Tibial nerve (tissue), 4 donors: ENCODE measurements at regions not wholly inside any gene's neighbourhood (a gene's known extent, or its start where the extent isn't known, plus 50 kb on each side); places are given as distances from the start of the nearest gene placed in this dataset.

Source experiments
- DNase-seq, 2 donors: peaks; one replicate each; pipeline ENCODE4 v3.0.0-alpha.2; 2019; ENCODE audit warnings: low spot score in 2 of 2
- H3K27ac ChIP-seq, 4 donors: fragments of 200-600 bp; sonication (generic) in 3 of 4; one replicate each; pipeline ENCODE4 v1.5.1; 2017 to 2019; ENCODE audit warnings: mild to moderate bottlenecking in 1 of 4
- H3K27me3 ChIP-seq, 2 donors: fragments of 200-600 bp; sonication (generic) in 1 of 2; one replicate each; pipeline versions ENCODE4 v1.5.1 to v1.6.0; 2017 to 2019
- H3K36me3 ChIP-seq, 3 donors: fragments of 200-600 bp; sonication (generic); one replicate each; pipeline ENCODE4 v1.5.1; 2018 to 2019
- H3K4me1 ChIP-seq, 4 donors: fragments of 200-600 bp; sonication (generic) in 3 of 4; one replicate each; pipeline ENCODE4 v1.5.1; 2017 to 2019
- H3K4me3 ChIP-seq, 4 donors: fragments of 200-600 bp; sonication (generic) in 3 of 4; one replicate each; pipeline ENCODE4 v1.5.1; 2017 to 2019; ENCODE audit warnings: mild to moderate bottlenecking in 1 of 4, moderate library complexity in 1 of 4
- H3K9me3 ChIP-seq, 4 donors: fragments of 200-600 bp; sonication (generic) in 3 of 4; one replicate each; pipeline ENCODE4 v1.5.1; 2017 to 2019
- CTCF ChIP-seq, 5 experiments: fragments of 200-600 bp in 3 of 5; fragments of 450-650 bp in 2 of 5; sonication (generic) in 3 of 5; IDR thresholded peaks; one replicate each; pipeline ENCODE4 v1.5.1; 2016 to 2019; ENCODE audit warnings: antibody characterized with exemption in 5 of 5, mild to moderate bottlenecking in 3 of 5, moderate library complexity in 2 of 5
- EP300 ChIP-seq, 2 donors: sonication (generic); formaldehyde crosslinking; IDR thresholded peaks; one replicate each; pipeline ENCODE4 v1.6.1; 2017; ENCODE audit warnings: antibody characterized with exemption in 2 of 2, mild to moderate bottlenecking in 1 of 2
- POLR2A ChIP-seq, 2 donors: fragments of 450-650 bp; IDR thresholded peaks; one replicate each; pipeline ENCODE4 v1.6.1; 2017; ENCODE audit warnings: antibody characterized with exemption in 2 of 2, mild to moderate bottlenecking in 2 of 2, moderate library complexity in 2 of 2
- WGBS, 2 donors: methylation state at CpG; one replicate each; pipeline ENCODE4 v1.1.5; 2018; 5-methylcytosine and 5-hydroxymethylcytosine counted together

GRCh38 chr1:188043536-188044245 is 1214.9 kb downstream of the PLA2G4A start:
- no peak overlapping the region for H3K4me3 ChIP-seq
- H3K36me3 ChIP-seq, result no peaks in the 10 kb centered on the region
- DNase-seq, result no peak
- no peaks in the 10 kb centered on the region for H3K4me1 ChIP-seq
- TF ChIP-seq EP300 (IDR thresholded peaks at IDR 0.05) (no peak), CTCF (IDR thresholded peaks at IDR 0.05) (no peak)
- WGBS, 2 donors, result 50 to 55% methylated on average over 4 of the region's 4 CpGs
- H3K27ac ChIP-seq, result no peak overlapping the region
- no peaks in the 10 kb centered on the region for H3K27me3 ChIP-seq
- no peaks in the 10 kb centered on the region for H3K9me3 ChIP-seq

GRCh38 chr1:188050250-188050649 is 1221.5 kb downstream of the PLA2G4A start:
- Histone ChIP-seq H3K36me3 (no peaks in the 10 kb centered on the region), H3K4me3 (no peak overlapping the region), H3K4me1 (no peaks in the 10 kb centered on the region), H3K27me3 (no peaks in the 10 kb centered on the region), H3K9me3 (no peaks in the 10 kb centered on the region), H3K27ac (no peak overlapping the region)
- no peak for DNase-seq
- TF ChIP-seq EP300 (IDR thresholded peaks at IDR 0.05) (no peak), POLR2A (IDR thresholded peaks at IDR 0.05) (no peak), CTCF (IDR thresholded peaks at IDR 0.05) (no peak)

GRCh38 chr1:188056011-188056410 is 1227.3 kb downstream of the PLA2G4A start:
- Histone ChIP-seq H3K27me3 (no peaks in the 10 kb centered on the region), H3K36me3 (no peaks in the 10 kb centered on the region), H3K27ac (no peak overlapping the region), H3K4me3 (no peak overlapping the region), H3K9me3 (no peaks in the 10 kb centered on the region), H3K4me1 (no peaks in the 10 kb centered on the region)
- TF ChIP-seq EP300 (IDR thresholded peaks at IDR 0.05), result no peak
- no peak for TF ChIP-seq POLR2A (IDR thresholded peaks at IDR 0.05)
- no peak for TF ChIP-seq CTCF (IDR thresholded peaks at IDR 0.05)
- WGBS, 2 donors, result 51 to 56% methylated on average over 7 of the region's 7 CpGs
- DNase-seq, result no peak

GRCh38 chr1:188058801-188059200 is 1230.1 kb downstream of the PLA2G4A start:
- no peaks in the 10 kb centered on the region for H3K27me3 ChIP-seq
- DNase-seq, result no peak
- WGBS, 2 donors, result 73 to 90% methylated on average over 1 of the region's 1 CpG
- no peak overlapping the region for H3K4me3 ChIP-seq
- H3K27ac ChIP-seq, result no peak overlapping the region
- H3K9me3 ChIP-seq, result no peaks in the 10 kb centered on the region
- H3K36me3 ChIP-seq, result no peaks in the 10 kb centered on the region
- TF ChIP-seq POLR2A (IDR thresholded peaks at IDR 0.05) (no peak), EP300 (IDR thresholded peaks at IDR 0.05) (no peak), CTCF (IDR thresholded peaks at IDR 0.05) (no peak)
- H3K4me1 ChIP-seq, result no peaks in the 10 kb centered on the region

GRCh38 chr1:188061881-188062280 is 1233.1 kb downstream of the PLA2G4A start:
- Histone ChIP-seq H3K27ac (no peak overlapping the region), H3K27me3 (no peaks in the 10 kb centered on the region), H3K9me3 (no peaks in the 10 kb centered on the region), H3K36me3 (no peaks in the 10 kb centered on the region), H3K4me3 (no peak overlapping the region), H3K4me1 (no peaks in the 10 kb centered on the region)
- DNase-seq, result no peak
- TF ChIP-seq CTCF (IDR thresholded peaks at IDR 0.05), result no peak
- TF ChIP-seq EP300 (IDR thresholded peaks at IDR 0.05), result no peak
- TF ChIP-seq POLR2A (IDR thresholded peaks at IDR 0.05), result no peak
